ENCODE measurements at regions not wholly inside any gene's neighbourhood (a gene's known extent, or its start where the extent isn't known, plus 50 kb on each side); places are given as distances from the start of the nearest gene placed in this dataset.

DNA sequence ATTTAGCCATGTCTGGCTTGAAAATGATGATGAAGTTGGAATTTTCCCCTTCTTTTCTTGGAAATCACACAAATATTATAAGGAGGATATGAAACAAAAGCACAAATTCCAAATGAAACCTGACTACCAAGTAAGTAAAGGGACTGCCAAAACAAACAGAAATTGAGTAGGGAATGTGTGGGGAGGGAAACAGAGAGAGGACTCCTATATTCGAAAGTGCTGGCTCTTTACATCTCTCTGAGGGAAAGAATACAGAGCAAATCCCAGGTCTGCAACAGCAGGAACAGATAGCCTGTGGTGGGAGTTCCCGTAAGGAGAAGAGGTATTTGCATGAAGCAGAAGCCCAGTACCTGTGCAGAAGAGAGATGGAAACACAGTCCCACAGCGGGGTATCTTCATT, 583.7 kb downstream of the EPM2A start (continued):
- TF ChIP-seq ZNF503 (CRISPR knock-in tag; IDR thresholded peaks at IDR 0.05) (no peak), RFXANK (CRISPR knock-in tag; IDR thresholded peaks at IDR 0.05) (no peak), PTBP1 (IDR thresholded peaks at IDR 0.05; ENCODE audit: low read depth, low read length, poor library complexity, severe bottlenecking) (no peak), ZNF598 (CRISPR knock-in tag; IDR thresholded peaks at IDR 0.05; ENCODE audit: borderline replicate concordance) (no peak)

DNA sequence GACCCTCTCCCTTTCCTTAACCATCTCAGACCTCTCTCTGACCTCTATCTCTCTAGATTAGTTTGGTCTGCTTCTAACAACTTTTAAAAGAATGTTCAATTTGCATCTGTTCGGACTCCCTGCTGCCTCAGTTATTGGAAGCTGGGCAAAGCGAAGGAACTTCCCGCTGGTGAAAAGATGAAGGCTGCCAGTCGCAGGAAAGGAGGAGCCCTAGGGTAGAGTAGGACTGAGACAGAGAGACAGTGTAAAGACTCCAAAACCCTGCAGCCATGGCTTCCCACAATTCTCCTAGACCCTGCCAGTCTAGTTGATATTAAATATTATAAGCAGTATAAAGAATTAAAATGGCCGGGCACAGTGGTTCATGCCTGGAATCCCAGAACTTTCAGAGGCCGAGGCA, 581.8 kb downstream of the EPM2A start:
- H3K27ac ChIP-seq (ENCODE audit: extremely low read length, insufficient read depth, low read length) = no peak overlapping the region
- ChIA-PET CTCF (ENCODE audit: low intra/inter-chr PET ratio, low total read pairs) (no interaction called here), POLR2A (no interaction called here)
- ATAC-seq (no peak), FAIRE-seq (no peak), DNase-seq (ENCODE audit: low spot score) (no peak)
- no peak overlapping the region for H3K4me2 ChIP-seq (ENCODE audit: low read depth, low read length)
- no peaks in the 10 kb centered on the region for H3K4me1 ChIP-seq (ENCODE audit: insufficient read depth, low read length)
- no TSS peak for BruUV-seq (replicated peaks)
- no peaks in the 10 kb centered on the region; a peak in 1 of 5 replicates for H3K27me3 ChIP-seq (ENCODE audit: control insufficient read depth in 1 of 2, insufficient read depth in 2 of 2, low read length in 2 of 2)
- no peak overlapping the region for H3K9ac ChIP-seq (ENCODE audit: insufficient read depth, low read depth, low read length)
- 47% methylated on average over 6 of the region's 6 CpGs for WGBS (ENCODE audit: low lambda C conversion rate)
- in situ Hi-C loops (cut with HindIII; ENCODE audit: extremely low pct_ligation_motif_present, low pct_unique_long_range_greater_than_20kb) = no loop called here
- peaks cover 8% of the 10 kb centered on the region; the same call in 1 of the 2 replicates for H3K9me3 ChIP-seq (ENCODE audit: low read length)
- no peak overlapping the region for H3K4me3 ChIP-seq (replicated peaks in 1 of 3; ENCODE audit: insufficient read depth in 1 of 3, low read depth in 2 of 3, low read length in 3 of 3)
- H2AFZ ChIP-seq (ENCODE audit: low read length) = no peak overlapping the region
- intact Hi-C loops (cut with micrococcal nuclease; ENCODE audit: unreplicated experiment) = no loop called here
- H4K20me1 ChIP-seq (ENCODE audit: insufficient read depth, low read length) = no peaks in the 10 kb centered on the region
- no peaks in the 10 kb centered on the region for H3K79me2 ChIP-seq (ENCODE audit: insufficient read depth, low read length)
- no peaks in the 10 kb centered on the region for H3K36me3 ChIP-seq (replicated peaks in 1 of 2; ENCODE audit: control insufficient read depth in 1 of 2, insufficient read depth in 2 of 2, low read length in 2 of 2)
- TF ChIP-seq BHLHE40 (IDR thresholded peaks at IDR 0.05; ENCODE audit: low read length) (no peak), ZNF772 (CRISPR knock-in tag; IDR thresholded peaks at IDR 0.05) (no peak), ZNF33A (CRISPR knock-in tag; IDR thresholded peaks at IDR 0.05; ENCODE audit: borderline replicate concordance) (no peak), ZSCAN29 (CRISPR knock-in tag; conservative IDR thresholded peaks at IDR 0.05) (no peak), CHD4 (IDR thresholded peaks at IDR 0.05; ENCODE audit: borderline replicate concordance, low read length) (no peak), SIX4 (CRISPR knock-in tag; IDR thresholded peaks at IDR 0.05) (no peak), EHMT2 (IDR thresholded peaks at IDR 0.05; ENCODE audit: borderline replicate concordance, low read depth, low read length) (no peak), TCF7 (IDR thresholded peaks at IDR 0.05; ENCODE audit: low read depth) (no peak)

Data from HepG2 (cell line).